H9 (cell line): ENCODE measurements at regions not wholly inside any gene's neighbourhood (a gene's known extent, or its start where the extent isn't known, plus 50 kb on each side); places are given as distances from the start of the nearest gene placed in this dataset.

Experiments used
- DNase-seq: peaks from one replicate; pipeline ENCODE4 v3.0.0-alpha.2; 2017
- H2AFZ ChIP-seq: one replicate; pipeline ENCODE4 v1.6.1; 2013; ENCODE audit warnings: mild to moderate bottlenecking, low read length, control low read depth, moderate library complexity
- H2AK5ac ChIP-seq: 2 replicates; pipeline ENCODE4 v1.6.1; 2013; ENCODE audit warnings: low read length, control low read depth, mixed read lengths; ENCODE audit not compliant: insufficient read length
- H2BK120ac ChIP-seq: one replicate; pipeline ENCODE4 v1.6.1; 2013; ENCODE audit warnings: low read depth, mild to moderate bottlenecking, low read length, control low read depth, inconsistent platforms; ENCODE audit not compliant: poor library complexity, severe bottlenecking
- H2BK12ac ChIP-seq: 2 replicates; pipeline ENCODE4 v1.6.1; 2013; ENCODE audit warnings: low read length, control low read depth, mixed read lengths, low read depth; ENCODE audit not compliant: insufficient read length
- H2BK15ac ChIP-seq: 2 replicates; pipeline ENCODE4 v1.6.1; 2013; ENCODE audit warnings: low read depth, low read length, control low read depth
- H2BK20ac ChIP-seq: one replicate; pipeline ENCODE4 v1.6.1; 2013; ENCODE audit warnings: low read depth, mild to moderate bottlenecking, low read length, control low read depth, inconsistent platforms; ENCODE audit not compliant: poor library complexity, severe bottlenecking
- H2BK5ac ChIP-seq: 2 replicates; pipeline ENCODE4 v1.6.1; 2013; ENCODE audit warnings: low read length, control low read depth, mixed read lengths; ENCODE audit not compliant: insufficient read length
- H3K14ac ChIP-seq: 2 replicates; pipeline ENCODE4 v1.6.1; 2013; ENCODE audit warnings: low read length, control low read depth; ENCODE audit not compliant: insufficient read depth
- H3K18ac ChIP-seq: 2 replicates; pipeline ENCODE4 v1.6.1; 2013; ENCODE audit warnings: low read depth, mild to moderate bottlenecking, mixed read lengths, low read length, control low read depth; ENCODE audit not compliant: insufficient read length
- H3K23ac ChIP-seq: 2 replicates; pipeline ENCODE4 v1.6.1; 2013; ENCODE audit warnings: low read length, control low read depth, mixed read lengths, low read depth; ENCODE audit not compliant: insufficient read length
- H3K23me2 ChIP-seq: 2 replicates; pipeline ENCODE4 v1.6.1; 2013; ENCODE audit warnings: low read depth, mild to moderate bottlenecking, mixed read lengths, low read length, control low read depth; ENCODE audit not compliant: insufficient read length, poor library complexity, severe bottlenecking
- H3K27ac ChIP-seq: 2 replicates; pipeline ENCODE4 v1.5.1; 2013; ENCODE audit warnings: low read length, control low read depth, mixed read lengths, low read depth; ENCODE audit not compliant: insufficient read length
- H3K27me3 ChIP-seq: 2 replicates; pipeline ENCODE4 v1.6.1; 2013; ENCODE audit warnings: low read length, control low read depth, inconsistent platforms; ENCODE audit not compliant: insufficient read depth
- H3K4ac ChIP-seq: 2 replicates; pipeline ENCODE4 v1.6.1; 2013; ENCODE audit warnings: low read depth, mild to moderate bottlenecking, control low read depth, inconsistent platforms, low read length, moderate library complexity
- H3K4me1 ChIP-seq: 2 replicates; pipeline ENCODE4 v1.6.1; 2013; ENCODE audit warnings: low read length, control low read depth, inconsistent platforms; ENCODE audit not compliant: insufficient read depth
- H3K4me2 ChIP-seq: 2 replicates; pipeline ENCODE4 v1.6.1; 2013; ENCODE audit warnings: low read length, control low read depth, mixed read lengths; ENCODE audit not compliant: insufficient read length, insufficient read depth
- H3K56ac ChIP-seq: 2 replicates; pipeline ENCODE4 v1.6.1; 2013; ENCODE audit warnings: low read depth, mild to moderate bottlenecking, mixed read lengths, low read length, control low read depth; ENCODE audit not compliant: insufficient read length
- H3K79me1 ChIP-seq: 2 replicates; pipeline ENCODE4 v1.6.1; 2013; ENCODE audit warnings: low read depth, mild to moderate bottlenecking, moderate library complexity, low read length, control low read depth, inconsistent platforms; ENCODE audit not compliant: insufficient read depth, poor library complexity, severe bottlenecking
- H3K79me2 ChIP-seq: 2 replicates; pipeline ENCODE4 v1.6.1; 2013; ENCODE audit warnings: low read length, control low read depth, inconsistent platforms; ENCODE audit not compliant: insufficient read depth
- H3K9ac ChIP-seq: 2 replicates; pipeline ENCODE4 v1.6.1; 2013; ENCODE audit warnings: low read length, control low read depth, mixed read lengths; ENCODE audit not compliant: insufficient read length; ENCODE audit errors: extremely low read depth
- H3K9me3 ChIP-seq: one replicate; pipeline ENCODE4 v1.6.1; 2013; ENCODE audit warnings: low read depth, low read length, inconsistent platforms; ENCODE audit not compliant: control insufficient read depth
- H3T11ph ChIP-seq: one replicate; pipeline ENCODE4 v1.6.1; 2013; ENCODE audit warnings: mild to moderate bottlenecking, low read length, control low read depth, inconsistent platforms
- H4K20me1 ChIP-seq: one replicate; pipeline ENCODE4 v1.6.1; 2013; ENCODE audit not compliant: control insufficient read depth, insufficient read length, insufficient read depth
- H4K5ac ChIP-seq: 2 replicates; pipeline ENCODE4 v1.6.1; 2013; ENCODE audit warnings: low read depth, mild to moderate bottlenecking, mixed read lengths, low read length, control low read depth; ENCODE audit not compliant: insufficient read length
- H4K8ac ChIP-seq: replicated peaks from 2 replicates; pipeline ENCODE4 v1.6.1; 2013; ENCODE audit warnings: low read length, control low read depth, mixed read lengths, low read depth; ENCODE audit not compliant: insufficient read length
- H4K91ac ChIP-seq: 2 replicates; pipeline ENCODE4 v1.6.1; 2013; ENCODE audit warnings: low read depth, mild to moderate bottlenecking, moderate library complexity, mixed read lengths, low read length, control low read depth; ENCODE audit not compliant: insufficient read length
- H3K27ac Mint-ChIP-seq, 3 experiments: 2 replicates in 2 of 3; 3 replicates in 1 of 3; pipeline ENCODE4 v1.8.0; 2020 to 2021; ENCODE audit warnings: mixed read lengths in 3 of 3, mild to moderate bottlenecking in 1 of 3, moderate library complexity in 1 of 3
- H3K27me3 Mint-ChIP-seq: 2 replicates; pipeline ENCODE4 v1.8.0; 2021; ENCODE audit warnings: low read depth, mild to moderate bottlenecking, moderate library complexity, mixed read lengths
- H3K36me3 Mint-ChIP-seq, 3 experiments: 2 replicates in 2 of 3; 3 replicates in 1 of 3; pipeline ENCODE4 v1.8.0; 2020 to 2021; ENCODE audit warnings: low read depth in 3 of 3, mixed read lengths in 3 of 3; ENCODE audit not compliant: insufficient read depth in 1 of 3
- H3K4me1 Mint-ChIP-seq, 2 experiments: 2 replicates each; pipeline ENCODE4 v1.8.0; 2020; ENCODE audit warnings: mixed read lengths in 2 of 2
- H3K4me3 Mint-ChIP-seq, 2 experiments: 2 replicates in 1 of 2; 3 replicates in 1 of 2; pipeline ENCODE4 v1.8.0; 2020 to 2021; ENCODE audit warnings: mild to moderate bottlenecking in 2 of 2, mixed read lengths in 2 of 2, moderate library complexity in 1 of 2
- H3K9me3 Mint-ChIP-seq, 2 experiments: 2 replicates in 1 of 2; 3 replicates in 1 of 2; pipeline ENCODE4 v1.8.0; 2020; ENCODE audit warnings: mild to moderate bottlenecking in 2 of 2, mixed read lengths in 2 of 2, moderate library complexity in 1 of 2
- CTCF ChIP-seq: fragments of 200-600 bp; sonication (generic); conservative IDR thresholded peaks from 3 replicates; pipeline ENCODE4 v1.8.0; 2021; ENCODE audit warnings: antibody characterized with exemption, mild to moderate bottlenecking

GRCh38 chr3:101049532-101049931 lies 56.3 kb upstream of the ABI3BP start:
- H3K23ac ChIP-seq, result no peak overlapping the region
- no peak overlapping the region for H3K18ac ChIP-seq
- H3K4me2 ChIP-seq, result no peak overlapping the region
- no peak overlapping the region for H2BK120ac ChIP-seq
- H3K9me3 Mint-ChIP-seq, result 0 out of 5 replicates have a peak, but pooled peaks cover 0 to 3% of the 10 kb centered on the region in 2 experiments
- no peaks in the 10 kb centered on the region for H3K4me1 ChIP-seq
- H2BK20ac ChIP-seq, result no peak overlapping the region
- no peak overlapping the region for H2BK12ac ChIP-seq
- no peaks in the 10 kb centered on the region for H3K9me3 ChIP-seq
- H3K27ac Mint-ChIP-seq, result no peak overlapping the region
- no peak overlapping the region for H3K56ac ChIP-seq
- H2BK5ac ChIP-seq, result no peak overlapping the region
- no peak overlapping the region for H3K14ac ChIP-seq
- no peak overlapping the region for H2BK15ac ChIP-seq
- H3K9ac ChIP-seq, result no peak overlapping the region
- H3K4me1 Mint-ChIP-seq, result no peaks in the 10 kb centered on the region
- H3K4ac ChIP-seq, result no peak overlapping the region
- H3K79me1 ChIP-seq, result no peaks in the 10 kb centered on the region
- H3T11ph ChIP-seq, result no peak overlapping the region
- H3K27ac ChIP-seq, result no peak overlapping the region
- no peaks in the 10 kb centered on the region for H3K27me3 ChIP-seq
- H3K27me3 Mint-ChIP-seq, result no peaks in the 10 kb centered on the region; the same call in 1 of the 2 replicates
- no peak for DNase-seq
- H4K20me1 ChIP-seq, result no peaks in the 10 kb centered on the region
- no peaks in the 10 kb centered on the region for H3K23me2 ChIP-seq
- no peak overlapping the region for H4K91ac ChIP-seq
- H2AK5ac ChIP-seq, result no peak overlapping the region
- no peaks in the 10 kb centered on the region for H3K36me3 Mint-ChIP-seq
- TF ChIP-seq CTCF, result no peak
- H4K8ac ChIP-seq, result no peak overlapping the region
- no peak overlapping the region for H3K4me3 Mint-ChIP-seq
- no peaks in the 10 kb centered on the region for H3K79me2 ChIP-seq
- H4K5ac ChIP-seq, result no peak overlapping the region
- H2AFZ ChIP-seq, result no peak overlapping the region
